ENCODE measurements at regions not wholly inside any gene's neighbourhood (a gene's known extent, or its start where the extent isn't known, plus 50 kb on each side); places are given as distances from the start of the nearest gene placed in this dataset.

- Mint-ChIP-seq H3K9me3 (peaks cover 7% of the 10 kb centered on the region), H3K27me3 (ENCODE audit: insufficient read depth, low read depth) (no peaks in the 10 kb centered on the region), H3K4me3 (no peak overlapping the region), H3K4me1 (no peaks in the 10 kb centered on the region), H3K36me3 (peaks cover 3% of the 10 kb centered on the region), H3K27ac (no peak overlapping the region)
- Histone ChIP-seq H3F3A (ENCODE audit: low read depth) (no peaks in the 10 kb centered on the region), H3K4me3 (no peak overlapping the region), H3K27me3 (no peaks in the 10 kb centered on the region), H3K9ac (no peak overlapping the region), H3K79me2 (ENCODE audit: low read depth) (no peaks in the 10 kb centered on the region), H4K20me1 (ENCODE audit: low read depth) (no peaks in the 10 kb centered on the region), H3K9me3 (ENCODE audit: low read depth) (no peaks in the 10 kb centered on the region), H3K4me2 (no peak overlapping the region), H2AFZ (replicated peaks) (no peak overlapping the region), H3K27ac (no peak overlapping the region), H3K4me1 (no peaks in the 10 kb centered on the region), H3K36me3 (no peaks in the 10 kb centered on the region)
- TF ChIP-seq CTCF (IDR thresholded peaks at IDR 0.05) (no peak), EZH2phosphoT487 (IDR thresholded peaks at IDR 0.05) (no peak), EZH2 (IDR thresholded peaks at IDR 0.05) (no peak)
- no peak for DNase-seq (ENCODE audit: low spot score)
These were observed 79.2 kb downstream of the MEX3B start for GRCh38 chr15:81966631-81967030.

GRCh38 chr15:81962482-81962881 lies 83.3 kb downstream of the MEX3B start:
- Histone ChIP-seq H3F3A (ENCODE audit: low read depth) (no peaks in the 10 kb centered on the region), H4K20me1 (ENCODE audit: low read depth) (no peaks in the 10 kb centered on the region), H3K36me3 (no peaks in the 10 kb centered on the region), H3K4me3 (no peak overlapping the region), H3K27me3 (no peaks in the 10 kb centered on the region), H2AFZ (replicated peaks) (no peak overlapping the region), H3K4me1 (no peaks in the 10 kb centered on the region), H3K79me2 (ENCODE audit: low read depth) (no peaks in the 10 kb centered on the region), H3K4me2 (no peak overlapping the region), H3K27ac (no peak overlapping the region), H3K9ac (no peak overlapping the region), H3K9me3 (ENCODE audit: low read depth) (no peaks in the 10 kb centered on the region)
- Mint-ChIP-seq H3K4me1 (no peaks in the 10 kb centered on the region), H3K36me3 (peaks cover 3% of the 10 kb centered on the region), H3K9me3 (peaks cover 7% of the 10 kb centered on the region), H3K27me3 (ENCODE audit: insufficient read depth, low read depth) (no peaks in the 10 kb centered on the region), H3K27ac (no peak overlapping the region), H3K4me3 (no peak overlapping the region)
- no peak for TF ChIP-seq EZH2 (IDR thresholded peaks at IDR 0.05)
- no peak for TF ChIP-seq CTCF (IDR thresholded peaks at IDR 0.05)
- TF ChIP-seq EZH2phosphoT487 (IDR thresholded peaks at IDR 0.05): no peak
- DNase-seq (ENCODE audit: low spot score): no peak

- H3K27me3 ChIP-seq: no peaks in the 10 kb centered on the region
- no peaks in the 10 kb centered on the region for H3K9me3 Mint-ChIP-seq
- DNase-seq (ENCODE audit: low spot score): no peak
- no peak overlapping the region for H3K4me2 ChIP-seq
- H3K79me2 ChIP-seq (ENCODE audit: low read depth): no peaks in the 10 kb centered on the region
- H2AFZ ChIP-seq (replicated peaks): no peak overlapping the region
- H3K27ac Mint-ChIP-seq: no peak overlapping the region
- no peaks in the 10 kb centered on the region for H4K20me1 ChIP-seq (ENCODE audit: low read depth)
- no peak overlapping the region for H3K9ac ChIP-seq
- H3K36me3 Mint-ChIP-seq: no peaks in the 10 kb centered on the region
- TF ChIP-seq EZH2phosphoT487 (IDR thresholded peaks at IDR 0.05): no peak
- no peak for TF ChIP-seq EZH2 (IDR thresholded peaks at IDR 0.05)
- H3K4me3 Mint-ChIP-seq: no peak overlapping the region
- H3F3A ChIP-seq (ENCODE audit: low read depth): no peaks in the 10 kb centered on the region
- H3K4me3 ChIP-seq: no peak overlapping the region
- H3K27me3 Mint-ChIP-seq (ENCODE audit: insufficient read depth, low read depth): no peaks in the 10 kb centered on the region
- H3K27ac ChIP-seq: no peak overlapping the region
- peaks cover 7% of the 10 kb centered on the region for H3K4me1 Mint-ChIP-seq
- H3K4me1 ChIP-seq: no peaks in the 10 kb centered on the region
- no peaks in the 10 kb centered on the region for H3K36me3 ChIP-seq
- no peaks in the 10 kb centered on the region for H3K9me3 ChIP-seq (ENCODE audit: low read depth)
These were observed 86.6 kb downstream of the MEX3B start for GRCh38 chr15:81959196-81959595.

GRCh38 chr15:81957698-81958097 lies 88.1 kb downstream of the MEX3B start:
- Mint-ChIP-seq H3K36me3 (no peaks in the 10 kb centered on the region), H3K27me3 (ENCODE audit: insufficient read depth, low read depth) (no peaks in the 10 kb centered on the region), H3K4me3 (peak overlapping the region; percentile 13), H3K9me3 (no peaks in the 10 kb centered on the region), H3K4me1 (peaks cover 7% of the 10 kb centered on the region), H3K27ac (no peak overlapping the region)
- no peak for TF ChIP-seq EZH2phosphoT487 (IDR thresholded peaks at IDR 0.05)
- no peak for TF ChIP-seq CTCF (IDR thresholded peaks at IDR 0.05)
- TF ChIP-seq EZH2 (IDR thresholded peaks at IDR 0.05): no peak
- H3K79me2 ChIP-seq (ENCODE audit: low read depth): no peaks in the 10 kb centered on the region
- H3K36me3 ChIP-seq: no peaks in the 10 kb centered on the region
- H4K20me1 ChIP-seq (ENCODE audit: low read depth): no peaks in the 10 kb centered on the region
- DNase-seq (ENCODE audit: low spot score): no peak
- H3K9ac ChIP-seq: no peak overlapping the region
- H3K9me3 ChIP-seq (ENCODE audit: low read depth): no peaks in the 10 kb centered on the region
- H3K4me3 ChIP-seq: no peak overlapping the region
- H3F3A ChIP-seq (ENCODE audit: low read depth): no peaks in the 10 kb centered on the region
- H3K4me2 ChIP-seq: no peak overlapping the region
- H3K27me3 ChIP-seq: no peaks in the 10 kb centered on the region
- H2AFZ ChIP-seq (replicated peaks): no peak overlapping the region
- no peaks in the 10 kb centered on the region for H3K4me1 ChIP-seq
- no peak overlapping the region for H3K27ac ChIP-seq

Data from neural progenitor cell (in vitro differentiated cells).